ENCODE measurements at regions not wholly inside any gene's neighbourhood (a gene's known extent, or its start where the extent isn't known, plus 50 kb on each side); places are given as distances from the start of the nearest gene placed in this dataset.

- no peak for DNase-seq (ENCODE audit: low spot score)
- Histone ChIP-seq H3K9me2 (ENCODE audit: insufficient read depth, low read length) (no peaks in the 10 kb centered on the region), H2AFZ (ENCODE audit: low read length) (no peak overlapping the region), H3K27ac (ENCODE audit: low read depth, low read length, poor library complexity, severe bottlenecking) (no peak overlapping the region), H3K4me1 (ENCODE audit: insufficient read depth, low read length, poor library complexity, severe bottlenecking) (no peaks in the 10 kb centered on the region), H4K20me1 (ENCODE audit: insufficient read depth, low read length) (no peaks in the 10 kb centered on the region), H3K4me3 (ENCODE audit: low read depth, low read length, poor library complexity, severe bottlenecking) (no peak overlapping the region), H3K36me3 (ENCODE audit: insufficient read depth, low read length) (no peaks in the 10 kb centered on the region), H3K9me3 (ENCODE audit: low read length) (no peaks in the 10 kb centered on the region), H3K79me2 (ENCODE audit: insufficient read depth, low read depth, low read length) (no peaks in the 10 kb centered on the region), H3K4me2 (ENCODE audit: low read length) (no peak overlapping the region)
- TF ChIP-seq CTCF (conservative IDR thresholded peaks at IDR 0.05; ENCODE audit: low read length) (no peak), EZH2phosphoT487 (IDR thresholded peaks at IDR 0.05; ENCODE audit: borderline replicate concordance, low read depth, low read length) (no peak)
- intact Hi-C loops (cut with micrococcal nuclease; ENCODE audit: unreplicated experiment) = no loop called here
- BruUV-seq (replicated peaks) = no TSS peak
- ChIA-PET CTCF (ENCODE audit: unreplicated experiment) (no interaction called here), POLR2A (no interaction called here)
These were observed 516.5 kb upstream of the PPP2R3A start for GRCh38 chr3:135449046-135449445.

GRCh38 chr3:135451037-135451785 is 514.3 kb upstream of the PPP2R3A start:
- DNase-seq (ENCODE audit: low spot score) = no peak
- intact Hi-C loops (cut with micrococcal nuclease; ENCODE audit: unreplicated experiment) = no loop called here
- Histone ChIP-seq H4K20me1 (ENCODE audit: insufficient read depth, low read length) (no peaks in the 10 kb centered on the region), H3K79me2 (ENCODE audit: insufficient read depth, low read depth, low read length) (no peaks in the 10 kb centered on the region), H3K4me2 (ENCODE audit: low read length) (no peak overlapping the region), H2AFZ (ENCODE audit: low read length) (no peak overlapping the region), H3K9me2 (ENCODE audit: insufficient read depth, low read length) (no peaks in the 10 kb centered on the region), H3K4me1 (ENCODE audit: insufficient read depth, low read length, poor library complexity, severe bottlenecking) (no peaks in the 10 kb centered on the region), H3K36me3 (ENCODE audit: insufficient read depth, low read length) (no peaks in the 10 kb centered on the region), H3K9me3 (ENCODE audit: low read length) (no peaks in the 10 kb centered on the region), H3K27ac (ENCODE audit: low read depth, low read length, poor library complexity, severe bottlenecking) (no peak overlapping the region), H3K4me3 (ENCODE audit: low read depth, low read length, poor library complexity, severe bottlenecking) (no peak overlapping the region)
- TF ChIP-seq CTCF (conservative IDR thresholded peaks at IDR 0.05; ENCODE audit: low read length) (no peak), EZH2phosphoT487 (IDR thresholded peaks at IDR 0.05; ENCODE audit: borderline replicate concordance, low read depth, low read length) (no peak)
- CTCF ChIA-PET (ENCODE audit: unreplicated experiment) = no interaction called here
- no TSS peak for BruUV-seq (replicated peaks)
- POLR2A ChIA-PET = interaction anchor here (0.7 kb wide), 1 partner anchor 281 kb away, joined by 3 read pairs; no protein-coding TSS in a partner anchor

GRCh38 chr3:135452881-135453280 is 512.6 kb upstream of the PPP2R3A start:
- Histone ChIP-seq H3K9me2 (ENCODE audit: insufficient read depth, low read length) (no peaks in the 10 kb centered on the region), H2AFZ (ENCODE audit: low read length) (no peak overlapping the region), H3K4me1 (ENCODE audit: insufficient read depth, low read length, poor library complexity, severe bottlenecking) (no peaks in the 10 kb centered on the region), H3K9me3 (ENCODE audit: low read length) (no peaks in the 10 kb centered on the region), H4K20me1 (ENCODE audit: insufficient read depth, low read length) (no peaks in the 10 kb centered on the region), H3K4me3 (ENCODE audit: low read depth, low read length, poor library complexity, severe bottlenecking) (no peak overlapping the region), H3K27ac (ENCODE audit: low read depth, low read length, poor library complexity, severe bottlenecking) (no peak overlapping the region), H3K36me3 (ENCODE audit: insufficient read depth, low read length) (no peaks in the 10 kb centered on the region), H3K79me2 (ENCODE audit: insufficient read depth, low read depth, low read length) (no peaks in the 10 kb centered on the region), H3K4me2 (ENCODE audit: low read length) (no peak overlapping the region)
- intact Hi-C loops (cut with micrococcal nuclease; ENCODE audit: unreplicated experiment) = no loop called here
- no TSS peak for BruUV-seq (replicated peaks)
- TF ChIP-seq CTCF (conservative IDR thresholded peaks at IDR 0.05; ENCODE audit: low read length) (no peak), EZH2phosphoT487 (IDR thresholded peaks at IDR 0.05; ENCODE audit: borderline replicate concordance, low read depth, low read length) (no peak)
- ChIA-PET POLR2A (no interaction called here), CTCF (ENCODE audit: unreplicated experiment) (no interaction called here)
- DNase-seq (ENCODE audit: low spot score) = no peak

Data from OCI-LY7 (cell line).